Lower leg skin (tissue), 3 donors: ENCODE measurements at regions not wholly inside any gene's neighbourhood (a gene's known extent, or its start where the extent isn't known, plus 50 kb on each side); places are given as distances from the start of the nearest gene placed in this dataset.

Source experiments
- CTCF ChIP-seq, 3 donors: fragments of 450-650 bp; IDR thresholded peaks; one replicate each; pipeline ENCODE4 v1.5.1; 2016; ENCODE audit warnings: antibody characterized with exemption in 3 of 3, mild to moderate bottlenecking in 3 of 3, moderate library complexity in 2 of 3
- POLR2A ChIP-seq, 2 donors: fragments of 450-650 bp; IDR thresholded peaks; one replicate each; pipeline ENCODE4 v1.6.1; 2016 to 2017; ENCODE audit warnings: antibody characterized with exemption in 2 of 2, mild to moderate bottlenecking in 1 of 2, moderate library complexity in 1 of 2

GRCh38 chr5:174563899-174564298 is 160.5 kb upstream of the MSX2 start:
- TF ChIP-seq CTCF (IDR thresholded peaks at IDR 0.05) (no peak), POLR2A (IDR thresholded peaks at IDR 0.05) (no peak)
